GM12873 (cell line): ENCODE measurements at regions not wholly inside any gene's neighbourhood (a gene's known extent, or its start where the extent isn't known, plus 50 kb on each side); places are given as distances from the start of the nearest gene placed in this dataset.

Experiments
- CTCF ChIP-seq: IDR thresholded peaks from 2 replicates; pipeline ENCODE4 v1.5.1; 2012; ENCODE audit warnings: low read depth, mild to moderate bottlenecking, moderate library complexity, low read length, control low read depth; ENCODE audit not compliant: insufficient read depth; ENCODE audit errors: missing control alignments

- TF ChIP-seq CTCF: no peak
Observed at GRCh38 chr20:59431014-59431413, 130.6 kb downstream of the EDN3 start.

- TF ChIP-seq CTCF: no peak
Observed at GRCh38 chr20:59434960-59435359, 134.5 kb downstream of the EDN3 start.

GRCh38 chr20:59435518-59435917 is 135.1 kb downstream of the EDN3 start:
- no peak for TF ChIP-seq CTCF

GRCh38 chr20:59437601-59438031 is 137.2 kb downstream of the EDN3 start:
- TF ChIP-seq CTCF: no peak

GRCh38 chr20:59438201-59438600 is 137.8 kb downstream of the EDN3 start:
- no peak for TF ChIP-seq CTCF

- peak; percentile 24 for TF ChIP-seq CTCF
Observed at GRCh38 chr20:59439243-59439642, 138.8 kb downstream of the EDN3 start.

- no peak for TF ChIP-seq CTCF
Observed at GRCh38 chr20:59441306-59441705, 140.9 kb downstream of the EDN3 start.
